ENCODE measurements at regions not wholly inside any gene's neighbourhood (a gene's known extent, or its start where the extent isn't known, plus 50 kb on each side); places are given as distances from the start of the nearest gene placed in this dataset.
"Not testable (repeated sequence)": the region's sequence is repeated elsewhere in the genome, so short reads cannot be mapped to it uniquely, and the experiment has no call there.

GRCh38 chr2:22444281-22444680 is 940.7 kb upstream of the KLHL29 start:
- DNase-seq: no peak

DNA sequence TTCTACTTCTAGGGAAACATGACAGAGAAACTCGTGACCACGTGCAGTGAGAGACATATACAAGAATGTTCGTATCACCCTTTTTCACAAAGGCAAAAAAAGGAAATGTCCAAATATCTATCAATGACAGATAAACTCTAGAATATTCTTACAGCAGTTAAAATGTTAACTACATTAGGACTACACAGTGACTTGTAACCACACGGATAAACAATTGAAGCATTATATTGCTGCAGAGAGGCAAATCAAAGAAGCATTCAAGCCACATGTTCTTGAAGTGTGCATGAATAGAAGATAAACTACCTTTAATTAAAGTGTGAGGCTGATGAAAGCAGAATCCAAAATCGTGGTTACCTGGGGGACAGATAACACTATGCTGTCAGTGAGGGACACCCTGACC is 935.3 kb upstream of the KLHL29 start:
- no peak for DNase-seq

DNA sequence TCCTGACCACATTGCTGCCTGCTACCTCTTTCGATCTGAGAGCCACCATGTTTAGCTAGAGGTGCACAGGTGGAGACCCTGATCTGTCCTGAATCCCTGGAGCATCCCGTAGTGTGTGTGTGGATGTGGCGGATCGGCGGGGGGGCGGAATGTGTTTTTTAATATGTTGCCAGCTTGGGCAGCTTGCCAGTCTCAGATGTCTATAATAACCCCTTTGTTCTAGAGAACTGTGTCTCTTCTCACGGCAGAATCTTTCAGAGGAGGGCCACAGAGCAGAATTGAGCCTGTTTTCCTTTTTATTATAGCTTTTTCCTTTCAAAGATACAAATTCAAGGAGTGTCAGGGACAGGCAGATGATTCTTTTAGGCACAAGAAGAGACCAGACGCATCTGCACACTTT is 934.1 kb upstream of the KLHL29 start:
- DNase-seq: no peak

DNA sequence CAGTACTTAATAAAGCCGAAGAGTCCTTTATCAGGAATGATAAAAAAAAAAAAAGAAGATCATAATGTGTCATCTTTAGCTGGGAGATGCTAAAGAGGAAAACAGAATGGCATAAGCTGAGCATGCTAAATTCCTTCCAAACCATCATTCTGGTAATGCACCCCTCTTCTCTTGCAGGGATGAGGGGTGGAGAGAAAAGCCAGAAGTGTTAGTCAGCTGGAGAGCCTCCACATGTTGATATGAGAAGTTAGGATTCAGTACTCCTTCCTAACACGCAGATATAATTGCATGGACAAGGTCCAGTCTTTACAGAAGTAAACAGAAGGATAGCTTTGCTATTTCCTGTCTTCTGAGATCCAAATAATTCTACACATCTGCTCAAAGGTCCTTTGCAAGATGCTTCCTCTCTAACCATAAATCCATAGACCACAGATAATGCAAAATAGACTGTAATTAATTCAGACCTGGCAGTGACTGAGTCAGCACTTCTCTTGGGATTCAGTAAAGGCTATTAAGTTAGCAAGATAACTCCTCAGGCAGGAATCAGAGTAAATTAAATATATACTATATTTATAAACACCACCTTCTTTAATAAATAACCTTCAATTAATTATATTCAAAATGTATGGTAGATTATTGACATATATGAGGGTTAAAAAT is 930.0 kb upstream of the KLHL29 start:
- DNase-seq: no peak

DNA sequence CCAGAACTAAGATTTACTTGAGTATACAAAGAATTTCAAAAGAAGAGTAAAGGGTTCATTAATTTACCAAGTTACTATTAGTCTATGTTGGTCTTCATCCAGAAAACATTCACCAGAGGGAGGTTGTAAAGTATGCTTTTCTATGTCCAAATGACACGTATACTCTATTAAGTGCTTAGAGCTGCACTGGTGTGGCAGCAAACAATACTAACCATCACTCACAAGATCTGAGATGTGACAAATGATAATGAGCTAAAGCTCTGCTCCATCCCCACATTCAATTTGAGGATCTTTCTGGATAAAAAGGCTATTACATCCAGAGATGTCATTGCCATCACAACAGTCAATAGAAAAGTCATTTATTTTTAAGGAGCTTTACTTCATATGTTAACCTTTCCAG is 926.5 kb upstream of the KLHL29 start:
- DNase-seq: no peak

GRCh38 chr2:22475103-22475502 is 909.9 kb upstream of the KLHL29 start:
- not testable (repeated sequence) for DNase-seq

- no peak for DNase-seq
Measured at GRCh38 chr2:22478329-22478728, 906.6 kb upstream of the KLHL29 start.

DNA sequence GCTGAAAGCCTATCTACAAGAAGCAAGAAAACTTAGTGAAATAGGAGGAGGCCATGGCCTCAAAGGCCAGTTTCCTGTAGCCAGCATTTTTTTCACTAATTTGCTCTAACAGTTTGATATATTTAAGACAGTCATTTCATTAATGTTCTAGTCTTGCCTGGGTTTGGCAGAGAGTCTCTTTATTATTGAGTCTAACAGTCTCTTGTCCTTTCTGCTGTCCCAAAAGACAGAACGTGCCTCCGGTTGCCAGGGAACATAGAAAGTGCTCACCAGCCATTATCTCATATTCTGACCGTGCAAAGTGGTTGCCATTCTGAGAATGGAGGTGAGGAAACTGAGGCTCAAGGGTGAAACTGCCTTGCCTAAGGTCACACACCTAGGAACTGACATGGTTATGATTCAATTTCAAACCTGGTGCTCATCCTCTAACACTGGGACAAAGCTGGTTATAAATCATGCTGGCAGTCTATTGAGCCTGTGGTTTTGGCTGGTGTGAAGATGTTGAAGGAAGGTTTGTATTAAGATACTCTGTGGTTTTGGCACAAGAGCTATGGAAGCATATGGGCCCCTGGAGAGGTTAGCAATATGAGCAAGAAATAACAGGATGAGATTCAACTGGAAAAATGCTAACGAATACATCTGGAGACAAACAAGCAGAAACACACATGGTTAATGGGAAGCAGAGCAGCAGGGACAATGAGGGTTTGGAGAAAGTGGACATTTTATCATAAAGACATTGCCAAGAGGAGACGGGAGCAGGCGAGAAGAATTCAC is 903.3 kb upstream of the KLHL29 start:
- DNase-seq: no peak

GRCh38 chr2:22483036-22483435 is 901.9 kb upstream of the KLHL29 start:
- DNase-seq: no peak

DNA sequence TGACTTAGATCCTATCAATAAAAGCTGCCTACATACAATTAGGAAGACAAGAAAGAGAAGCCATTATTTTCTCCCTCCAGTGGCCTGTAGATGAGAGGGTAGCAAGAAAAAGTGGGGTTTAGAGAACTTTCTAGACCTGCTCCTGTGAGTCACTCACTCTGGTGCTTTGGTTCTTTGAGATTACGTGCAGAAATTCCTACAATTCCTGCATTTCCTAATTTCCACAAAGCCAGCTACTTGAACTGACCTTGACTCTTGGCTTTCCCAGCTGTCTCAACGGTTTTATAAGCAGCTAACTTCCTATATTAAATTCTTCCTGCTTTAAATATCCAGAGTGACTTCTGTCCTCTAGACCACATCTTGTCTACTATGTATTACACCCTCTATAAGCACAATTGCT is 899.5 kb upstream of the KLHL29 start:
- DNase-seq: no peak

DNA sequence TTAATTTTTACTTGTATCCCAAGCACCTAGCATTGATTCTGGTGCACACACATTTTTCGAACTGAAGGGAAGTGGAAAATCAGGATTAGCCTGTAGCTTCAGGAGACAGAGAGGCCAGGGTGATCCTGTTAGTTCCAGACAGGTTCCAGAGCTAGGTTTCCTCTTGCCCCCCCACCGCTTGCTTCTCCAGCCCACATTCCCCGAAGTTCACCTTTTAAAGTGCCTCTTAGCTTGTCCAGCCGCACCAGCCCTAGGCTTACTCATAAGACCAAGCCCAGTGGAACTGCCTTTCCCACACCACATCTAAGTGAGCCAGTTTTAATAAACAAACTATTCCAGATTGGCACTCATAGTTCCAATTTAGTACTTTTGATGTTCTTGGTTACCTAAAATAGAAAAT is 898.6 kb upstream of the KLHL29 start:
- DNase-seq: no peak

GRCh38 chr2:22487036-22487435 is 897.9 kb upstream of the KLHL29 start:
- no peak for DNase-seq

GRCh38 chr2:22487541-22487940 is 897.4 kb upstream of the KLHL29 start:
- no peak for DNase-seq

DNA sequence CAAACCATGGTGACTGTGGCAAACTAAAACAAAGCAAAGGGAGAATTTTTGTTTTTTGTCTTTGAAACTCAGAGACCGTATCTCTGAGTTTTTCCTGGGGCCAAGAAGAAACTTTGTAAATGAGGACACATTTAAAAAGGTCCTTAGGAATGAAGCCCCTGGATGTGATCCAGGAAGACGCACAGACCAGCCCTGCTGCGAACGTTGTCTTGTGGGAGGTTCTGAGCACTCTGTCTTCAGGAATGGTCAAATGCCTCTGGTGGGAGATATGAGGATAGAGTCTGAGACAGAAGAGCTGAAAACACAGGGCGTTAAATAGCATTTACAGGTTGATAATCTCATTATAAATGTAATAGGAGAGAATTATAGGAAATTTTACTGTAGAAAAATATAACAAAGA is 893.5 kb upstream of the KLHL29 start:
- no peak for DNase-seq

DNA sequence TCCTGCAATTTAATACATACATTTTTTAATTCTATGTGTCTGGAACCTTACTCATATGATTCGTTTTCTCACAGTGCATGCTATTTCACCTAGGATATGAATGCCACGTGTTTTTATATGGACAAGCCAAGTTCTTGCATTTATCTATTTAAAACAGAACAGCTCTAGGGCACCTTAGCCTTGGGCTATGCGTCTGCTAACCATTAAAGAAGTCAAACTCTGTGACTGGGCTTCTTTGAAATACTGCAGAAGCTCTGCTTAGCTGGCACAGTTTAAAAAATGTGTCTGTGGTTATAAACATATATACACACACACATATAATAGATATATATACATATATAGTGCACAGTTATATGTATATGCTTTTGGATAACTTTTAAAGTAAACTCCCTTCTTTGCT is 890.8 kb upstream of the KLHL29 start:
- no peak for DNase-seq

GRCh38 chr2:22497064-22497463 is 887.9 kb upstream of the KLHL29 start:
- DNase-seq: no peak

DNA sequence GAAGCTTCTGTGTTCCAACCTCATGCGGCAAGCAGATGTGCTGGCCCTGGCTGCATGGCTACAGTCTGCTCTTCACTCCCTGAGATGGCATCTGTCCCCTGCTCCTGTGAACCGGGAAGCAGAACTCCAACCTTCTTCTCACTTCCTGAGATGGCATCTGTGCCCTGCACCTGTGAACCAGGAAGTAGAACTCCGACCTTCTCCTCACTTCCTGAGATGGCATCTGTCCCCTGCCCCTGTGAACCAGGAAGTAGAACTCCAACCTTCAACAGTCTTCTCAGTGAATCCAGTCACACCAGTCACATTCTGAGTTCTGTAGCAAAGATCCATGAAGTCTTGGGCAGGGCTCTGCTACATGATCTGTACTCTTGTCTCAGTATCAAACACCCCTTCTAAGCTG is 887.2 kb upstream of the KLHL29 start:
- no peak for DNase-seq

DNA sequence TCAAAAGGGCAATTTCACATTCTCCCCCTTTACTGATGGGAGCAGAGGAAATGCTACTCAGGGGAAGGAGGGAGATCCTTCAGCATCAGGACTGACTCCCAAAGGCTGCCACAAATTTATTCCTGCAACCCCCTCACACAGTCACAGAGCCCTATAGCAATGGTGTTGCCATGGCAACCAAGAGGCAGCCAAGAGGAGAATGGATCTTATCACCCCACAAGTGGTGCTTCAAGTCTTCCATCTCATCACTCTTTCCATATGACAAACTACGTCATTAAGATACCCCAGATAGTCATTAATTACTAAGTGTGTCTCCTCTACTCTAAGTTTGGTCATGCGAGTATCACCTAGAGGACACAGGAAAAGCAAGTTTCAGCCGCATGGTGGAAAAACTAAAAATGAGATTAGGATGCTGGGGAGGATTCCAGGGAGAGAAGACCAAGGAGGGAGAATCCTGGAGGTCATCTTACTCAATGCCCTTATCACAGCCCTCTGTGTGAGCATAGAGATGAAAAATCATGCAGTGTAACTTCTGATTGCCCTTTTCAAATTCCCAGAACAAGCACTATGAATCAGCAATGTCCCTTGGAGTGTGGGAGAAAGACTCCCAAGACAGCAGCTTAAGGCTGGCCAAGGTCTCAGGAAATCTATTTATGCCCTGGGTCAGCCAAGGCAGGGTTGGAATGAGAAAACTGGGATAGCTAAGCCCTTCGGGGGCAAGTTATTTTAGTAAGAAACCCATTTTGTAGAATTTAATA is 885.7 kb upstream of the KLHL29 start:
- DNase-seq: no peak

DNA sequence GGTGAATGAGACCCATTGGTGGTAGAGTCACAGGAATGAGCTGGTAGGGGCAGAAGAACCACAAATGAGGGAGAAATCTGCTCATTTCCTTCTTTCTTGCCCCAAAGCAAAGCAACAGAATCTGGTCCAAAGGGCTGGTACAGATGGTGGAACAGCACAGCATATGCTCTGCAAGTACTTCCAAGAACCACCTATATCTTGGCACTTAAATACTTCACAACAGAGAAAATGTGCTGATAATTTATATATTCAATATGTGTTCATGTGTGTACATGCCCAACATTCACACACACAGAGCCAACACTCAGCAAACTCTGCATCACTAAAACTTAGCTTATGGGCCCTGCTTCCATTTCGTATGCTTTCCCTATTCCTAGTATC is 884.4 kb upstream of the KLHL29 start:
- DNase-seq: no peak

- DNase-seq: no peak
Measured at GRCh38 chr2:22501851-22502250, 883.1 kb upstream of the KLHL29 start.

GRCh38 chr2:22513563-22513962 is 871.4 kb upstream of the KLHL29 start:
- no peak for DNase-seq

GRCh38 chr2:22517141-22517540 is 867.8 kb upstream of the KLHL29 start:
- no peak for DNase-seq

DNA sequence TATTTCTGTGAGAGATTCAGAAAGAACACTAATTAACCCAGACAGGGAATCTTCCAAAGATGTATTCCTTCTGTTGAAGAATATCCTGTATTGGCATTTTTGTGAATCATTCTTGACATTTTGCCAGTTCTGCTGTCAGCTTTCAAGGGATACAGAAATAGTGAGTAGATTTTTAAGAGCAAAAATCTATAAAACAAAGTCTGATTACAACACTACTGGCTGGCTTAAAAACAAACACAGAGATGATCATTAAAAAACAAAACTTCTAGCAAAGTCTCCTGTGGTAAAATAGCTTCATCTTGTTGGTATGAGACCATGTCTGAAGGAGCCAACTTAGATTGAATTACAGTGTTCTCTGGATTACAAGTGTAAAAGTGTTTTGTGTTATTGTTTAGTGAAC is 866.3 kb upstream of the KLHL29 start:
- DNase-seq: no peak
